ENCODE measurements at regions not wholly inside any gene's neighbourhood (a gene's known extent, or its start where the extent isn't known, plus 50 kb on each side); places are given as distances from the start of the nearest gene placed in this dataset.

DNA sequence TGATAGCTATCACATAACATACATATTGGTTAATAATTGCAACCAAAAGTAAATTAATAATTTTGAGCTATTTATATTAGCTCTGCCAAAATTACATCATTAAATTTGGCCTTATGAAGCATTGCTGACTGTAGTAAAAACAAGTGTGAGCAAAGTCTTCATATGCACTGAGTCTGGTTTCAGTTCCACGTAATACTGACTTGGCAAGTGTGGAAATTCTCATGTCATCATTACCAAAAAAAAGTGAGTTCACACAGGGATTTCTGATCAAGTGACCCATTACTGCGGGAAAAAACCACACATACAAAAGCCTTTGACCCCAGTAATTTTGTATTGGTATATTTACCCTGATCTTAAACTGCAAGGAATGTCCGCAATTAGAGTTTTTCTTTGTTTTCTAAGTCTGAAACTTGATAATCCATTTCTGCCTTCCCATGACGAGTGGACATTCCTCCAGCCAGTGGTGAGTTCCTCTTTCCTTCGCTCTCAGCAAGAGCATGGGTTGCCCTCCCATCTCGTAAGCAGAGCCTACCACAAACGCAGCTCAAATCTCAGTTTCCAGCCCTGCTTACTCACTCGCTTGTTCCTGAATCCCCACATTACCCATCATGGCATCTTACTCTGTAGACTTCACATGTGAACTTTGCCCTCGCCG, 220.2 kb upstream of the DMRT1 start:
- no peak for DNase-seq (ENCODE audit: low read depth in 1 of 2, low spot score in 1 of 2)
- ATAC-seq: no peak
- no peak for FAIRE-seq
- no peaks in the 10 kb centered on the region for H3K4me1 ChIP-seq
- 84% methylated on average over 10 of the region's 10 CpGs for WGBS (ENCODE audit: missing lambda C conversion rate)
- H3K27ac ChIP-seq: no peak overlapping the region
- H3K9me3 ChIP-seq: no peaks in the 10 kb centered on the region
- H3K4me3 ChIP-seq: no peak overlapping the region
- ChIA-PET POLR2A (no interaction called here), CTCF (interaction anchor here (18.6 kb wide), 1 partner anchor 138 kb away, joined by 371 read pairs; no protein-coding TSS in a partner anchor)
- H3K4me2 ChIP-seq: no peak overlapping the region
- TF ChIP-seq ZC3H11A (IDR thresholded peaks at IDR 0.05): no peak
- TF ChIP-seq HOXB5 (CRISPR knock-in tag; IDR thresholded peaks at IDR 0.05): no peak
- TF ChIP-seq JUN (IDR thresholded peaks at IDR 0.05): no peak
- TF ChIP-seq POLR2AphosphoS2 (conservative IDR thresholded peaks at IDR 0.05; ENCODE audit: low read length): no peak
- TF ChIP-seq, protein P1, sequence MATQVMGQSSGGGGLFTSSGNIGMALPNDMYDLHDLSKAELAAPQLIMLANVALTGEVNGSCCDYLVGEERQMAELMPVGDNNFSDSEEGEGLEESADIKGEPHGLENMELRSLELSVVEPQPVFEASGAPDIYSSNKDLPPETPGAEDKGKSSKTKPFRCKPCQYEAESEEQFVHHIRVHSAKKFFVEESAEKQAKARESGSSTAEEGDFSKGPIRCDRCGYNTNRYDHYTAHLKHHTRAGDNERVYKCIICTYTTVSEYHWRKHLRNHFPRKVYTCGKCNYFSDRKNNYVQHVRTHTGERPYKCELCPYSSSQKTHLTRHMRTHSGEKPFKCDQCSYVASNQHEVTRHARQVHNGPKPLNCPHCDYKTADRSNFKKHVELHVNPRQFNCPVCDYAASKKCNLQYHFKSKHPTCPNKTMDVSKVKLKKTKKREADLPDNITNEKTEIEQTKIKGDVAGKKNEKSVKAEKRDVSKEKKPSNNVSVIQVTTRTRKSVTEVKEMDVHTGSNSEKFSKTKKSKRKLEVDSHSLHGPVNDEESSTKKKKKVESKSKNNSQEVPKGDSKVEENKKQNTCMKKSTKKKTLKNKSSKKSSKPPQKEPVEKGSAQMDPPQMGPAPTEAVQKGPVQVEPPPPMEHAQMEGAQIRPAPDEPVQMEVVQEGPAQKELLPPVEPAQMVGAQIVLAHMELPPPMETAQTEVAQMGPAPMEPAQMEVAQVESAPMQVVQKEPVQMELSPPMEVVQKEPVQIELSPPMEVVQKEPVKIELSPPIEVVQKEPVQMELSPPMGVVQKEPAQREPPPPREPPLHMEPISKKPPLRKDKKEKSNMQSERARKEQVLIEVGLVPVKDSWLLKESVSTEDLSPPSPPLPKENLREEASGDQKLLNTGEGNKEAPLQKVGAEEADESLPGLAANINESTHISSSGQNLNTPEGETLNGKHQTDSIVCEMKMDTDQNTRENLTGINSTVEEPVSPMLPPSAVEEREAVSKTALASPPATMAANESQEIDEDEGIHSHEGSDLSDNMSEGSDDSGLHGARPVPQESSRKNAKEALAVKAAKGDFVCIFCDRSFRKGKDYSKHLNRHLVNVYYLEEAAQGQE (IDR thresholded peaks at IDR 0.05): no peak
- no peak for TF ChIP-seq ZSCAN20 (CRISPR knock-in tag; IDR thresholded peaks at IDR 0.05)
- TF ChIP-seq, protein P2, sequence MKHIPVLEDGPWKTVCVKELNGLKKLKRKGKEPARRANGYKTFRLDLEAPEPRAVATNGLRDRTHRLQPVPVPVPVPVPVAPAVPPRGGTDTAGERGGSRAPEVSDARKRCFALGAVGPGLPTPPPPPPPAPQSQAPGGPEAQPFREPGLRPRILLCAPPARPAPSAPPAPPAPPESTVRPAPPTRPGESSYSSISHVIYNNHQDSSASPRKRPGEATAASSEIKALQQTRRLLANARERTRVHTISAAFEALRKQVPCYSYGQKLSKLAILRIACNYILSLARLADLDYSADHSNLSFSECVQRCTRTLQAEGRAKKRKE (CRISPR knock-in tag; IDR thresholded peaks at IDR 0.05; ENCODE audit: low read depth): no peak
- no peak for TF ChIP-seq ZFP36 (IDR thresholded peaks at IDR 0.05; ENCODE audit: borderline replicate concordance, partially characterized antibody)
- no peak for TF ChIP-seq EP300 (IDR thresholded peaks at IDR 0.05)
- TF ChIP-seq CBX2 (IDR thresholded peaks at IDR 0.05; ENCODE audit: borderline replicate concordance, low read depth): no peak

DNA sequence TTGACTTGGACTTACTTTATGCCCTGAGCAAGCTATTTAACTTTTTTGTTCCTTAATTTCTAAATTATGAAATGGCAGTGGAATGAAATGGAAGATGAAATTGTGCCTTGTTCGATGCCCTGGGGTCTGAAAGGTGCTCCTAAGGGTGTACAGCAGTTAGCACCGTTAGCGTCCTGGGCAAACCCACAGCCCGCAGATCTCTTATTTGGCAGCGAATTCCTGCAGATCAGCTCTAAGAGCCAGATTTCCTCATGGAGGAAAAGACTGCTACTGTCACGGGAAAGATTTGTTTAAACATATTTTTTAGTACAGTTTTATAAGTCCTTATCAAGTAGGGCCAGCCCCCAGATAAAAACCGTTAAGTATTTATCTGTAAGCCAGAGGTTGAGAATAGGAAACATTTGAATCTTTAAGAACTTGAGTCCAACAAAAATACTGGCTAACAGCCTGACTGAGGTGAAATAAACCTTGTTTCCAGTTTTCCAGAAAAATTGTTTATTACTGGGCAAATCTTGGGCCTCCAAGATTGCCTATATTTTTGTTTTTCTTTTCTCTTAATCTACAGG, 216.5 kb upstream of the DMRT1 start:
- Histone ChIP-seq H3K4me3 (no peak overlapping the region), H3K27ac (no peak overlapping the region), H3K9me3 (no peaks in the 10 kb centered on the region), H3K4me2 (no peak overlapping the region), H3K4me1 (no peaks in the 10 kb centered on the region)
- no peak for DNase-seq (ENCODE audit: low read depth in 1 of 2, low spot score in 1 of 2)
- CTCF ChIA-PET: interaction anchor here (0.6 to 18.6 kb wide), 5 partner anchors 9 to 135 kb away, joined by 3 to 371 read pairs (median 3); no protein-coding TSS in a partner anchor
- no peak for TF ChIP-seq MYC (IDR thresholded peaks at IDR 0.05; ENCODE audit: borderline replicate concordance, low read length)
- TF ChIP-seq GATA3 (IDR thresholded peaks at IDR 0.05; ENCODE audit: borderline replicate concordance): no peak
- no peak for TF ChIP-seq BHLHE40 (IDR thresholded peaks at IDR 0.05; ENCODE audit: low read depth, low read length)
- TF ChIP-seq HEYL (CRISPR knock-in tag; IDR thresholded peaks at IDR 0.05): no peak
- no peak for TF ChIP-seq RCOR1 (IDR thresholded peaks at IDR 0.05; ENCODE audit: low read depth, low read length)
- TF ChIP-seq EP300 (IDR thresholded peaks at IDR 0.05): no peak
- no peak for TF ChIP-seq TP53 (CRISPR knock-in tag; IDR thresholded peaks at IDR 0.05)
- no peak for TF ChIP-seq EHMT2 (IDR thresholded peaks at IDR 0.05; ENCODE audit: low read depth)
- TF ChIP-seq HOXB5 (CRISPR knock-in tag; IDR thresholded peaks at IDR 0.05): no peak
- no peak for TF ChIP-seq RARB (CRISPR knock-in tag; IDR thresholded peaks at IDR 0.05)
- TF ChIP-seq, protein P3, sequence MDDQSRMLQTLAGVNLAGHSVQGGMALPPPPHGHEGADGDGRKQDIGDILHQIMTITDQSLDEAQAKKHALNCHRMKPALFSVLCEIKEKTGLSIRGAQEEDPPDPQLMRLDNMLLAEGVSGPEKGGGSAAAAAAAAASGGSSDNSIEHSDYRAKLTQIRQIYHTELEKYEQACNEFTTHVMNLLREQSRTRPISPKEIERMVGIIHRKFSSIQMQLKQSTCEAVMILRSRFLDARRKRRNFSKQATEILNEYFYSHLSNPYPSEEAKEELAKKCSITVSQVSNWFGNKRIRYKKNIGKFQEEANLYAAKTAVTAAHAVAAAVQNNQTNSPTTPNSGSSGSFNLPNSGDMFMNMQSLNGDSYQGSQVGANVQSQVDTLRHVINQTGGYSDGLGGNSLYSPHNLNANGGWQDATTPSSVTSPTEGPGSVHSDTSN (IDR thresholded peaks at IDR 0.05): no peak
- TF ChIP-seq RNF2 (IDR thresholded peaks at IDR 0.05; ENCODE audit: borderline replicate concordance, low read depth): no peak
- no peak for TF ChIP-seq JUNB (IDR thresholded peaks at IDR 0.05)
- no peak for TF ChIP-seq POLR2A (IDR thresholded peaks at IDR 0.05; ENCODE audit: low read length)
- TF ChIP-seq PHF8 (IDR thresholded peaks at IDR 0.05; ENCODE audit: borderline replicate concordance, low read depth): no peak
- no peak for TF ChIP-seq FOXS1 (CRISPR knock-in tag; IDR thresholded peaks at IDR 0.05)
- TF ChIP-seq POLR2AphosphoS2 (conservative IDR thresholded peaks at IDR 0.05; ENCODE audit: low read length): no peak
- TF ChIP-seq HOXB13 (CRISPR knock-in tag; IDR thresholded peaks at IDR 0.05; ENCODE audit: low read depth): no peak
- 76% methylated on average over 7 of the region's 7 CpGs for WGBS (ENCODE audit: missing lambda C conversion rate)
- POLR2A ChIA-PET: no interaction called here
- FAIRE-seq: no peak
- ATAC-seq: no peak

All from A549 (cell line).